ENCODE measurements at regions not wholly inside any gene's neighbourhood (a gene's known extent, or its start where the extent isn't known, plus 50 kb on each side); places are given as distances from the start of the nearest gene placed in this dataset.

GRCh38 chr4:96895826-96896225 lies 1055.9 kb downstream of the PDHA2 start:
- TF ChIP-seq CTCF (IDR thresholded peaks at IDR 0.05) (no peak), POLR2A (IDR thresholded peaks at IDR 0.05) (no peak)
